Spleen (tissue), 7 donors: ENCODE measurements at regions not wholly inside any gene's neighbourhood (a gene's known extent, or its start where the extent isn't known, plus 50 kb on each side); places are given as distances from the start of the nearest gene placed in this dataset.

Experiments
- CTCF ChIP-seq, 11 experiments: fragments of 200-600 bp in 7 of 11; fragments of 450-650 bp in 4 of 11; sonication (generic) in 4 of 11; IDR thresholded peaks in 8 of 11; conservative IDR thresholded peaks in 3 of 11; 1 replicate in 7 of 11; 2 replicates in 4 of 11; pipeline versions ENCODE4 v1.4.0 to v1.8.0; 2016 to 2021; ENCODE audit warnings: antibody characterized with exemption in 11 of 11, inconsistent platforms in 4 of 11, mild to moderate bottlenecking in 1 of 11
- POLR2A ChIP-seq, 3 donors: fragments of 450-650 bp; IDR thresholded peaks; one replicate each; pipeline ENCODE4 v1.5.1; 2017; ENCODE audit warnings: antibody characterized with exemption in 3 of 3, mild to moderate bottlenecking in 1 of 3
- POLR2AphosphoS5 ChIP-seq, 3 donors: sonication (generic); formaldehyde crosslinking; IDR thresholded peaks; one replicate each; pipeline ENCODE4 v1.5.1; 2017; ENCODE audit warnings: antibody characterized with exemption in 3 of 3
- donor health status: DM: no; HTN: no; CAD: no; lungs with moderate emphysema.
- donor health status: DM: no; HTN: no; CAD: no.
- donor health status: DM: no; HTN: no; CAD: no.

GRCh38 chr14:104313674-104314073 is 175.3 kb downstream of the KIF26A start:
- no peak for TF ChIP-seq POLR2A (IDR thresholded peaks at IDR 0.05)
- TF ChIP-seq CTCF (IDR thresholded peaks at IDR 0.05 in 8 of 11, conservative IDR thresholded peaks at IDR 0.05 in 3 of 11), result no peak
- no peak for TF ChIP-seq POLR2AphosphoS5 (IDR thresholded peaks at IDR 0.05)
